GM12864 (cell line): ENCODE measurements at regions not wholly inside any gene's neighbourhood (a gene's known extent, or its start where the extent isn't known, plus 50 kb on each side); places are given as distances from the start of the nearest gene placed in this dataset.

ENCODE experiments used
- DNase-seq: peaks from one replicate; pipeline ENCODE4 v3.0.0-alpha.2; 2011; ENCODE audit warnings: low read depth
- H3K4me3 ChIP-seq: 2 replicates; pipeline ENCODE4 v1.5.1; 2011; ENCODE audit warnings: mild to moderate bottlenecking, low read depth, low read length, control low read depth
- TF ChIP-seq, protein P1 (sequence below): IDR thresholded peaks from 2 replicates; pipeline ENCODE4 v1.5.1; 2011; ENCODE audit warnings: low read depth, mild to moderate bottlenecking, moderate library complexity, low read length, control low read depth, inconsistent platforms; ENCODE audit errors: missing control alignments

DNA sequence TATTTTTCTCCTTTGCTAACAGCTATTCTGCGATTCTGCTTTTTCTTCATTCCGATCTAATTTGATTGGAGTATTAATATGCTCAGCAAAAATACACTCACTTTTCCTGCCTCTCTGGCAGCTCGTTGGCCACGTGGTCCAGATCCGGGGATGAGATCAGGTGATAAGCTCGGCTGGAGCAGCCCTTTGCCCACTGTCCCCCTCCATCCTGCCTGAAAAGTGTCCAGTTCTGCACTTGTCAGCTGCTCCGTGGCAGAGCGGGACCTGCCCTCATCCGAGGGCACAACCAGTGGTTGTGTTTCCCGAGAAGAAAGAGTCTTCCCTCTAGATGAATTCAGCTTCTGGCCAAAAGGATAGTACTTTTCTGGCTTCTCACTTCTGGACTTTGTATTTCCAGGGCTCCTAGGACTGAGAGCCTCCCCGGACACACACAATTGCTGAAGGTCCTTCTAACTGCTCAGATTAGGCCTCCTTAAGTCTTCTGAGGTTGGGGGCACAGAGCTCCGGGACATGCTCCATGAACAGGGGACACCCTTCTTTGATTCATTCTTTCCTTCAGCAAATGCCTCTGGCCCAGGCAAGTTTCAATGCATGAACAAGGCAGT, 103.9 kb upstream of the ALDH1A3 start:
- TF ChIP-seq, protein P1, sequence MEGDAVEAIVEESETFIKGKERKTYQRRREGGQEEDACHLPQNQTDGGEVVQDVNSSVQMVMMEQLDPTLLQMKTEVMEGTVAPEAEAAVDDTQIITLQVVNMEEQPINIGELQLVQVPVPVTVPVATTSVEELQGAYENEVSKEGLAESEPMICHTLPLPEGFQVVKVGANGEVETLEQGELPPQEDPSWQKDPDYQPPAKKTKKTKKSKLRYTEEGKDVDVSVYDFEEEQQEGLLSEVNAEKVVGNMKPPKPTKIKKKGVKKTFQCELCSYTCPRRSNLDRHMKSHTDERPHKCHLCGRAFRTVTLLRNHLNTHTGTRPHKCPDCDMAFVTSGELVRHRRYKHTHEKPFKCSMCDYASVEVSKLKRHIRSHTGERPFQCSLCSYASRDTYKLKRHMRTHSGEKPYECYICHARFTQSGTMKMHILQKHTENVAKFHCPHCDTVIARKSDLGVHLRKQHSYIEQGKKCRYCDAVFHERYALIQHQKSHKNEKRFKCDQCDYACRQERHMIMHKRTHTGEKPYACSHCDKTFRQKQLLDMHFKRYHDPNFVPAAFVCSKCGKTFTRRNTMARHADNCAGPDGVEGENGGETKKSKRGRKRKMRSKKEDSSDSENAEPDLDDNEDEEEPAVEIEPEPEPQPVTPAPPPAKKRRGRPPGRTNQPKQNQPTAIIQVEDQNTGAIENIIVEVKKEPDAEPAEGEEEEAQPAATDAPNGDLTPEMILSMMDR: no peak
- no peak for DNase-seq
- H3K4me3 ChIP-seq: no peak overlapping the region

DNA sequence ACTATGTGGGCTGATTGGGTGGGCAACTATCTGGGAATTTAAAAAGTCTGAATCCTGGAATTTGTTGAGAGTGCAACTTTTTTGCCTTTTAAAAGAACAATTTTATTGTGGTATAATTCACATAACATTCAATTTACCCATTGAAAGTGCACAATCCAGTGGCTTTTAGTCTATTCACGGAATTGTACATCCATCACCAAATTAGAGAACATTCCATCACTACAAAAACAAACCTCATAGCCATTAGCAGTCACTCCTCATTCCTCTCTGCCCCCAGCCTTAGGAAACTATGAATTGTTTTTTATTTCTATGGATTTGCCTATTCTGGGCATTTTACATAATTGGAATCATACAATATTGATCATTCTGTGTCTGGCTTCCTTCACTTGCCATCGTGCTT, 101.8 kb upstream of the ALDH1A3 start:
- no peak for DNase-seq
- H3K4me3 ChIP-seq: no peak overlapping the region
- TF ChIP-seq, protein P1: no peak

DNA sequence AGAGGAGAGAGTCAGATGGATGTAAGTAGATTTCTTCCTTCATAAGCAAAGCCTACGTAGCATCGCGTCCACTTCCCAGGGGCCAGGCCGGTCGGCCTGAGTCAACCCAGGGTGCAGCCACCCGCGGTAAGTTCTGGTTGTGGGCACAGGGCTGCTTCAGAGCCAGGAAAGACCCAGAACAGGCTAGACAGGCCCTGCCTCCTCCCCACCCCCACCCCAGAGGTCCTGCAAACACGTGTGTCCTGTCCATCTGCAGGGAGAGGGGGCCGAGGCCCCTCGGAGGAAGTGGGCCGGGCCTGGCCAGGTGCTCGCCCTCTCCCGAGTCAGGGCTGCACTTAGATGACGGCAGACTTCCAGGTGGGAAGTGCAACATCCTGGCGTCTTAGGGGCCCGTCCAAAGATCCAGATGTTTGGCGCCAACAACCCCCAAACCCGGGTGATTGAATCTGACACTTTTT, 100.8 kb upstream of the ALDH1A3 start:
- no peak overlapping the region for H3K4me3 ChIP-seq
- DNase-seq: no peak
- TF ChIP-seq, protein P1: no peak

DNA sequence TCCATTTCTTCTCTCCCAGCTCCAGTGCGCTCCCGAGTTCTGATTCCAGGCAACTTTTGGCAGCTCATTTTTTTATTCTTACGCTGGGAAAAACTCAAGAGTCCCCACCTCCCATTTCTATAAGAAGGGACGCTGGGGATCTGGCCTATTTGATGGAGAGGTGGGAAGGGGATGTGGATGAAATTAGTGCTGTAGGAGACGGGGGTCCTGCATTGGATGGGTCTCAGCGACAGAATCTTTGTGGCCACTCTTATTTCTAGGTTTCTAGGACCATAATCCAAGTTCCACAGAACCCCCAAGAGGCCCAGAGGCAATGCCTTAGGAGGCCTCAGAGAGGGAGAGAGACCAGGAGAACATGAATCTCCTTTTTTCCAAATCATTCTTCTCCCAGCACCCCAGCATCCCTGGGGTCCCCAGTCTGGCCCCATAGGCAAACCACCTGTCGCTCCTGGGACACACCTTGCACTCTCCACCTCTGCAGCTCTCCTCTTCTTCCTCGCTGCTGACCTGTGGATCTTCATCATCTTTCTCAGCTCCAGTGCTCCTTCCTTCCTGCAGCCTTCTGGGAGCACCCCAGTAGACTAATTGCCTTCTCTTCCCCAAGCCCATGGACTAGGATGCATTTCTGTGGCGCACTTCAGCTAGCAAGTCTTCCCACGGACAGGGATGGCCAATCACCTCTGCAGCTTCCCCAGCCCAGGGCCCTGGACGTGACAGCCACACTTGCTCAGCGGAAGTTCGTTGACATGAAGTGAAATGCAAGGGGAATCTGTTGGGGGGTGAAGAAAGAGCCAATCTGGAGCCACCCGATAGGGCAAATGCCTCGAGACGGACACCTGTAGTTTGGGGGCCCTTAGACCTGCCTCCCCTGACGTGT, 100.1 kb upstream of the ALDH1A3 start:
- TF ChIP-seq, protein P1: no peak
- no peak overlapping the region for H3K4me3 ChIP-seq
- no peak for DNase-seq

DNA sequence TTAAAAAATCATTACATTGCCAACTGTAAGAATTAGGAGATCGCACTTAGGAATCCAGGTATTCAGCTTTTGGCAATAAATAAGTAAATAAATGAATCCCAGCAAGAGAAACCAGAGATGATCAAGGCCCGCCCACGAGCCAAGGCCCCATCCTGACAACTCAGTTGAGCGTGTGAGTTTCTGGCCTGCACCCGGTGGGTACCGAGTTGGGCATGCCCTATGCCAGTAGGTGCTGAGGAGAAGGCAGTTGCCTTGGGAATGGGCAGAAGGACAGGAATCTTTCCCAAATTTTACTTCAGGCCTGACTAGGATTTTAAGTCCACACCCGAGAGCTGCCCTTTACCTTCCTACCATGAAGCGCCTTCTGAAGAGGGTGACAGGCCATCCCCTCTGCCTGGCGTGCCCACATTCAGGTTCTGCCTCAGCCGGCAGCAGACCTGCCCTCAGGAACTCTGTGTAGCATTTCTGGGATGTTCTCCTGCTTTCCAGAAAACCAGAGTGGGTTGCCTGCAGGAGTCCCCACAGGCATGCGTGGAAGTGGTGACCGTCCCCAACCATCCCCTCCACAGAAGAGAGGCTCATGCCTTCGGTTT, 99.3 kb upstream of the ALDH1A3 start:
- TF ChIP-seq, protein P1: no peak
- H3K4me3 ChIP-seq: no peak overlapping the region
- DNase-seq: no peak

DNA sequence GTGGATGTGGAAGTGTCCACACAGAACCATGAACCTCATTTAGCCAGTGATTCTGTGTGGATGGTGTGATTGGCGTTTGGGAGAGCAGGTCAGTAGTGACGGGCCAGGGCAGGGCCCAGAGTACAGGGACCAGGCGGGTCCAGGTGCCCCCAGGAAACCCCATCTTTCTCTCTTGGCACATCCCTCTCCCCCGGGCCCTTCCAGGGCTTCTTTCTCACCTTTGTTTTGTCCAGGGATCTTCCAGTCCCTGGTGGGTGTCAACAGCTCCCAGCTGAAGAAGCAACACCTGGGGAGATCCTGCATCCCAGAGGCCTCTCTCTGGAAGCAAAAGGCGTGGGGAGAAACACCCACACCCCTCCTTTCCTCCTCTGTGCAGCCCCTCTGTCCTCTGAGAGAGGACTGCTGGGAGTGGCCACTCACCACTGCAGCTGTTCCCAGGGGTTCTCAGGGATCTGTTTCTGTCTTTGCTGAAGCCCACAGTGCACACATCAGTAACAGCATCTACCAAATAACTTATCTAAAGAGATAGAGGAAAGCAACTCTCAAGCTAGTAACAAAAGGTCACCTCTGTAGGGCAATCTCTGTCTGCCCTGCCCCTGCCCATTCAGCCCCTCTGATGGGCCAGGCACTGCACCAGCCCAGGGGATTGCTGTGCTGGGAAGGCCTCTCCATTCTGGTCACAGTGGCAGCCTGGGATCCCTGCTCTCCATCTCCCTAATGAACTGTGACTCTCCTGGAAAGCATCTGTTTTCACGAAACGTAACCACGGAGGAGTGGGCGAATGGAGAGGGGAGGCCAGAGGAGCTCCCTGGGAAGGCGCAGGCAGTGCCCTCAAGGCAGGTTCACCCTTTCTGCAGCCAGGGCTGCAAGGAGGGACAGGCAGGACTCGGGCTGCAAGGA, 98.3 kb upstream of the ALDH1A3 start:
- TF ChIP-seq, protein P1: no peak
- DNase-seq: no peak
- H3K4me3 ChIP-seq: no peak overlapping the region
